GM12878 (cell line): ENCODE measurements at regions not wholly inside any gene's neighbourhood (a gene's known extent, or its start where the extent isn't known, plus 50 kb on each side); places are given as distances from the start of the nearest gene placed in this dataset.

ENCODE experiments used
- CBX3 ChIP-seq: fragments of 200-600 bp; sonication (generic); IDR thresholded peaks from 2 replicates; pipeline ENCODE4 v1.6.1; 2016; ENCODE audit warnings: low read depth, borderline replicate concordance
- CHD2 ChIP-seq: IDR thresholded peaks from 2 replicates; pipeline ENCODE4 v1.6.1; 2011; ENCODE audit warnings: low read depth, low read length, improper control_type of control experiment, borderline replicate concordance
- E2F8 ChIP-seq: fragments of 450-650 bp; IDR thresholded peaks from 2 replicates; pipeline ENCODE4 v1.6.1; 2018; ENCODE audit warnings: mild to moderate bottlenecking, low read depth, moderate library complexity; ENCODE audit not compliant: partially characterized antibody
- HDAC2 ChIP-seq: fragments of 200-600 bp; sonication (generic); IDR thresholded peaks from 2 replicates; pipeline ENCODE4 v1.6.1; 2017
- HSF1 ChIP-seq: fragments of 150-350 bp; IDR thresholded peaks from 2 replicates; pipeline ENCODE4 v1.6.1; 2014; ENCODE audit warnings: mild to moderate bottlenecking, low read depth, low read length
- KLF5 ChIP-seq: fragments of 450-650 bp; IDR thresholded peaks from 2 replicates; pipeline ENCODE4 v1.6.1; 2014; ENCODE audit warnings: mild to moderate bottlenecking; ENCODE audit not compliant: partially characterized antibody
- NBN ChIP-seq: fragments of 450-650 bp; IDR thresholded peaks from 2 replicates; pipeline ENCODE4 v1.6.1; 2016
- NFIC ChIP-seq: IDR thresholded peaks from 2 replicates; pipeline ENCODE4 v1.6.1; 2012; ENCODE audit warnings: low read depth, mild to moderate bottlenecking, inconsistent platforms, low read length, moderate library complexity
- NR2C2 ChIP-seq: IDR thresholded peaks from 2 replicates; pipeline ENCODE4 v1.6.1; 2011; ENCODE audit warnings: borderline replicate concordance, low read depth; ENCODE audit not compliant: control insufficient read depth, insufficient read length
- RFX5 ChIP-seq: IDR thresholded peaks from 2 replicates; pipeline ENCODE4 v1.6.1; 2011; ENCODE audit warnings: low read depth, low read length, improper control_type of control experiment
- RUNX3 ChIP-seq: IDR thresholded peaks from 2 replicates; pipeline ENCODE4 v1.6.1; 2012; ENCODE audit warnings: low read length, inconsistent platforms
- SKIL ChIP-seq: fragments of 450-650 bp; IDR thresholded peaks from 2 replicates; pipeline ENCODE4 v1.6.1; 2017; ENCODE audit warnings: mild to moderate bottlenecking, low read depth, inconsistent platforms; ENCODE audit not compliant: poor library complexity, severe bottlenecking
- SMC3 ChIP-seq: IDR thresholded peaks from 2 replicates; pipeline ENCODE4 v1.6.1; 2011; ENCODE audit warnings: low read length, improper control_type of control experiment, borderline replicate concordance
- SREBF2 ChIP-seq: IDR thresholded peaks from 2 replicates; pipeline ENCODE4 v1.6.1; 2012; ENCODE audit warnings: mild to moderate bottlenecking, low read length
- STAT1 ChIP-seq: fragments of 450-650 bp; conservative IDR thresholded peaks from 2 replicates; pipeline ENCODE4 v1.6.1; 2014; ENCODE audit warnings: antibody characterized with exemption, mild to moderate bottlenecking
- YBX1 ChIP-seq: fragments of 450-650 bp; IDR thresholded peaks from 2 replicates; pipeline ENCODE4 v1.6.1; 2016; ENCODE audit warnings: antibody characterized with exemption
- TF ChIP-seq, protein P1 (sequence below): IDR thresholded peaks from 2 replicates; pipeline ENCODE4 v1.6.1; 2012; ENCODE audit warnings: low read length, inconsistent platforms
- TF ChIP-seq, protein P2 (sequence below): IDR thresholded peaks from 2 replicates; pipeline ENCODE4 v1.6.1; 2012; ENCODE audit warnings: mild to moderate bottlenecking, low read depth, low read length

- TF ChIP-seq NFIC (peak; percentile 23; the same call in 1 of the 2 replicates), SKIL (peak; percentile 49), SMC3 (no peak), NBN (peak; percentile 58; the same call in 1 of the 2 replicates), CBX3 (no peak), RFX5 (no peak), NR2C2 (no peak), RUNX3 (peak; percentile 34), HSF1 (no peak), YBX1 (no peak), SREBF2 (no peak), E2F8 (no peak), HDAC2 (no peak), CHD2 (no peak), STAT1 (no peak), KLF5 (no peak)
- TF ChIP-seq, protein P1, sequence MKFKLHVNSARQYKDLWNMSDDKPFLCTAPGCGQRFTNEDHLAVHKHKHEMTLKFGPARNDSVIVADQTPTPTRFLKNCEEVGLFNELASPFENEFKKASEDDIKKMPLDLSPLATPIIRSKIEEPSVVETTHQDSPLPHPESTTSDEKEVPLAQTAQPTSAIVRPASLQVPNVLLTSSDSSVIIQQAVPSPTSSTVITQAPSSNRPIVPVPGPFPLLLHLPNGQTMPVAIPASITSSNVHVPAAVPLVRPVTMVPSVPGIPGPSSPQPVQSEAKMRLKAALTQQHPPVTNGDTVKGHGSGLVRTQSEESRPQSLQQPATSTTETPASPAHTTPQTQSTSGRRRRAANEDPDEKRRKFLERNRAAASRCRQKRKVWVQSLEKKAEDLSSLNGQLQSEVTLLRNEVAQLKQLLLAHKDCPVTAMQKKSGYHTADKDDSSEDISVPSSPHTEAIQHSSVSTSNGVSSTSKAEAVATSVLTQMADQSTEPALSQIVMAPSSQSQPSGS, result peak; percentile 24; the same call in 1 of the 2 replicates
- TF ChIP-seq, protein P2, sequence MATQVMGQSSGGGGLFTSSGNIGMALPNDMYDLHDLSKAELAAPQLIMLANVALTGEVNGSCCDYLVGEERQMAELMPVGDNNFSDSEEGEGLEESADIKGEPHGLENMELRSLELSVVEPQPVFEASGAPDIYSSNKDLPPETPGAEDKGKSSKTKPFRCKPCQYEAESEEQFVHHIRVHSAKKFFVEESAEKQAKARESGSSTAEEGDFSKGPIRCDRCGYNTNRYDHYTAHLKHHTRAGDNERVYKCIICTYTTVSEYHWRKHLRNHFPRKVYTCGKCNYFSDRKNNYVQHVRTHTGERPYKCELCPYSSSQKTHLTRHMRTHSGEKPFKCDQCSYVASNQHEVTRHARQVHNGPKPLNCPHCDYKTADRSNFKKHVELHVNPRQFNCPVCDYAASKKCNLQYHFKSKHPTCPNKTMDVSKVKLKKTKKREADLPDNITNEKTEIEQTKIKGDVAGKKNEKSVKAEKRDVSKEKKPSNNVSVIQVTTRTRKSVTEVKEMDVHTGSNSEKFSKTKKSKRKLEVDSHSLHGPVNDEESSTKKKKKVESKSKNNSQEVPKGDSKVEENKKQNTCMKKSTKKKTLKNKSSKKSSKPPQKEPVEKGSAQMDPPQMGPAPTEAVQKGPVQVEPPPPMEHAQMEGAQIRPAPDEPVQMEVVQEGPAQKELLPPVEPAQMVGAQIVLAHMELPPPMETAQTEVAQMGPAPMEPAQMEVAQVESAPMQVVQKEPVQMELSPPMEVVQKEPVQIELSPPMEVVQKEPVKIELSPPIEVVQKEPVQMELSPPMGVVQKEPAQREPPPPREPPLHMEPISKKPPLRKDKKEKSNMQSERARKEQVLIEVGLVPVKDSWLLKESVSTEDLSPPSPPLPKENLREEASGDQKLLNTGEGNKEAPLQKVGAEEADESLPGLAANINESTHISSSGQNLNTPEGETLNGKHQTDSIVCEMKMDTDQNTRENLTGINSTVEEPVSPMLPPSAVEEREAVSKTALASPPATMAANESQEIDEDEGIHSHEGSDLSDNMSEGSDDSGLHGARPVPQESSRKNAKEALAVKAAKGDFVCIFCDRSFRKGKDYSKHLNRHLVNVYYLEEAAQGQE, result no peak
These were observed 70.0 kb upstream of the SFMBT2 start (continued) for GRCh38 chr10:7480742-7481367.
